Activated T-cell treated with anti-CD3 and anti-CD28 coated beads, Interleukin-2, amount 50 U/mL, for 24 hours (primary cell): ENCODE measurements at regions not wholly inside any gene's neighbourhood (a gene's known extent, or its start where the extent isn't known, plus 50 kb on each side); places are given as distances from the start of the nearest gene placed in this dataset.
"Not testable (repeated sequence)": the region's sequence is repeated elsewhere in the genome, so short reads cannot be mapped to it uniquely, and the experiment has no call there.

Experiments used
- DNase-seq: peaks from one replicate; pipeline ENCODE4 v3.0.0-alpha.2; 2020
- H3K27ac Mint-ChIP-seq: 2 replicates; pipeline ENCODE4 v1.8.0; 2020; ENCODE audit warnings: mild to moderate bottlenecking, mixed read lengths
- H3K27me3 Mint-ChIP-seq: 2 replicates; pipeline ENCODE4 v1.8.0; 2020; ENCODE audit warnings: mixed read lengths
- H3K36me3 Mint-ChIP-seq: 2 replicates; pipeline ENCODE4 v1.8.0; 2020; ENCODE audit warnings: low read depth, mixed read lengths
- H3K4me1 Mint-ChIP-seq: 2 replicates; pipeline ENCODE4 v1.8.0; 2020; ENCODE audit warnings: low read depth, mixed read lengths
- H3K4me3 Mint-ChIP-seq: 2 replicates; pipeline ENCODE4 v1.8.0; 2020; ENCODE audit warnings: mild to moderate bottlenecking, moderate library complexity, mixed read lengths
- H3K9me3 Mint-ChIP-seq: 2 replicates; pipeline ENCODE4 v1.8.0; 2020; ENCODE audit warnings: mixed read lengths

GRCh38 chr3:178207161-178207560 lies 329.1 kb upstream of the KCNMB2 start:
- not testable (repeated sequence) for H3K36me3 Mint-ChIP-seq, H3K9me3 Mint-ChIP-seq, H3K4me1 Mint-ChIP-seq, DNase-seq, H3K27me3 Mint-ChIP-seq, H3K4me3 Mint-ChIP-seq, H3K27ac Mint-ChIP-seq

- not testable (repeated sequence) for H3K4me1 Mint-ChIP-seq, H3K27ac Mint-ChIP-seq, H3K27me3 Mint-ChIP-seq, H3K36me3 Mint-ChIP-seq, H3K4me3 Mint-ChIP-seq, DNase-seq, H3K9me3 Mint-ChIP-seq
Observed at GRCh38 chr3:178207627-178208026, 328.6 kb upstream of the KCNMB2 start.

- H3K4me3 Mint-ChIP-seq, DNase-seq, H3K27ac Mint-ChIP-seq, H3K4me1 Mint-ChIP-seq, H3K36me3 Mint-ChIP-seq, H3K27me3 Mint-ChIP-seq, H3K9me3 Mint-ChIP-seq: not testable (repeated sequence)
Observed at GRCh38 chr3:178209116-178209515, 327.1 kb upstream of the KCNMB2 start.

- not testable (repeated sequence) for H3K36me3 Mint-ChIP-seq, DNase-seq, H3K27ac Mint-ChIP-seq, H3K27me3 Mint-ChIP-seq, H3K4me1 Mint-ChIP-seq, H3K4me3 Mint-ChIP-seq, H3K9me3 Mint-ChIP-seq
Observed at GRCh38 chr3:178209618-178210017, 326.6 kb upstream of the KCNMB2 start.

GRCh38 chr3:178211086-178211485 lies 325.1 kb upstream of the KCNMB2 start:
- H3K4me1 Mint-ChIP-seq, DNase-seq, H3K36me3 Mint-ChIP-seq, H3K27ac Mint-ChIP-seq, H3K4me3 Mint-ChIP-seq, H3K27me3 Mint-ChIP-seq, H3K9me3 Mint-ChIP-seq: not testable (repeated sequence)

- Mint-ChIP-seq H3K27me3 (peaks cover 6% of the 10 kb centered on the region), H3K36me3 (no peaks in the 10 kb centered on the region), H3K27ac (no peak overlapping the region), H3K4me3 (no peak overlapping the region), H3K4me1 (no peaks in the 10 kb centered on the region), H3K9me3 (peaks cover 2% of the 10 kb centered on the region)
- DNase-seq, result no peak
Observed at GRCh38 chr3:178217479-178217878, 318.8 kb upstream of the KCNMB2 start.

- H3K4me1 Mint-ChIP-seq, result no peaks in the 10 kb centered on the region
- peaks cover 6% of the 10 kb centered on the region for H3K27me3 Mint-ChIP-seq
- no peak overlapping the region for H3K27ac Mint-ChIP-seq
- peaks cover 2% of the 10 kb centered on the region for H3K9me3 Mint-ChIP-seq
- H3K4me3 Mint-ChIP-seq, result no peak overlapping the region
- DNase-seq, result no peak
- H3K36me3 Mint-ChIP-seq, result no peaks in the 10 kb centered on the region
Observed at GRCh38 chr3:178218231-178218630, 318.0 kb upstream of the KCNMB2 start.

- not testable (repeated sequence) for H3K4me1 Mint-ChIP-seq, H3K27me3 Mint-ChIP-seq, DNase-seq, H3K4me3 Mint-ChIP-seq, H3K36me3 Mint-ChIP-seq, H3K9me3 Mint-ChIP-seq, H3K27ac Mint-ChIP-seq
Observed at GRCh38 chr3:178219661-178220060, 316.6 kb upstream of the KCNMB2 start.

- H3K4me1 Mint-ChIP-seq, result no peaks in the 10 kb centered on the region
- no peak overlapping the region for H3K27ac Mint-ChIP-seq
Observed at GRCh38 chr3:178223876-178224275, 312.4 kb upstream of the KCNMB2 start.

GRCh38 chr3:178226094-178226493 lies 310.1 kb upstream of the KCNMB2 start:
- no peak overlapping the region for H3K4me3 Mint-ChIP-seq

More at GRCh38 chr3:178223876-178224275, 312.4 kb upstream of the KCNMB2 start:
- Mint-ChIP-seq H3K4me3 (no peak overlapping the region), H3K27me3 (peaks cover 6% of the 10 kb centered on the region), H3K36me3 (no peaks in the 10 kb centered on the region), H3K9me3 (peaks cover 2% of the 10 kb centered on the region)
- no peak for DNase-seq

GRCh38 chr3:178231645-178232044 lies 304.6 kb upstream of the KCNMB2 start:
- Mint-ChIP-seq H3K4me3 (no peak overlapping the region), H3K9me3 (no peaks in the 10 kb centered on the region), H3K27me3 (no peaks in the 10 kb centered on the region), H3K36me3 (no peaks in the 10 kb centered on the region), H3K27ac (no peak overlapping the region), H3K4me1 (no peaks in the 10 kb centered on the region)
- DNase-seq, result no peak

More at GRCh38 chr3:178226094-178226493, 310.1 kb upstream of the KCNMB2 start:
- H3K9me3 Mint-ChIP-seq, result no peaks in the 10 kb centered on the region
- peaks cover 3% of the 10 kb centered on the region for H3K27me3 Mint-ChIP-seq
- H3K36me3 Mint-ChIP-seq, result no peaks in the 10 kb centered on the region
- H3K27ac Mint-ChIP-seq, result no peak overlapping the region
- no peak for DNase-seq
- H3K4me1 Mint-ChIP-seq, result no peaks in the 10 kb centered on the region

- no peaks in the 10 kb centered on the region for H3K9me3 Mint-ChIP-seq
- no peaks in the 10 kb centered on the region for H3K27me3 Mint-ChIP-seq
- H3K36me3 Mint-ChIP-seq, result no peaks in the 10 kb centered on the region
- H3K27ac Mint-ChIP-seq, result no peak overlapping the region
- no peak for DNase-seq
- H3K4me1 Mint-ChIP-seq, result no peaks in the 10 kb centered on the region
- no peak overlapping the region for H3K4me3 Mint-ChIP-seq
Observed at GRCh38 chr3:178233371-178234071, 302.7 kb upstream of the KCNMB2 start.

- Mint-ChIP-seq H3K4me3 (no peak overlapping the region), H3K9me3 (peaks cover 8% of the 10 kb centered on the region), H3K27ac (no peak overlapping the region), H3K27me3 (peaks cover 6% of the 10 kb centered on the region), H3K36me3 (no peaks in the 10 kb centered on the region), H3K4me1 (no peaks in the 10 kb centered on the region)
- no peak for DNase-seq
Observed at GRCh38 chr3:178236555-178237277, 299.5 kb upstream of the KCNMB2 start.

GRCh38 chr3:178238179-178238578 lies 298.1 kb upstream of the KCNMB2 start:
- Mint-ChIP-seq H3K27ac (no peak overlapping the region), H3K4me1 (no peaks in the 10 kb centered on the region), H3K4me3 (no peak overlapping the region), H3K9me3 (peaks cover 8% of the 10 kb centered on the region), H3K36me3 (no peaks in the 10 kb centered on the region), H3K27me3 (peaks cover 6% of the 10 kb centered on the region)
- no peak for DNase-seq
